ENCODE measurements at regions not wholly inside any gene's neighbourhood (a gene's known extent, or its start where the extent isn't known, plus 50 kb on each side); places are given as distances from the start of the nearest gene placed in this dataset.

DNA sequence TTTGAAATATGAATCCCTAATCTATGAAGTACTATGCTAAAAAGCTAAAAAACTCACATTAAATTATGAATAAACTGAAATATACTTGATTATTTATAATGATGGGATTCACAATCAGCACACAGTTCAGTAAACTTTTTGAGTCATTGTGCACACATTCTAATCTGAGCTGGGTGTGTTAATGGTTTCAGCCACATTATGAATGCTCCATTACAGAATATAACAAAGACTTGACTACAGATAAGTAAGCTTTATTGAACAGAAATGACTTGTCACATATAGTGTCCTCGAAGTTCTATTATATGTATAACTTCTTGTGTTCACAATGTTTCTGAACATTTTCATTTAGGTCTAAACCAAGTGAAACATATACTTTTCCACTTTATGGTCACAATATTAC lies 1649.9 kb upstream of the IGFBP7 start:
- H3K4me1 ChIP-seq (ENCODE audit: insufficient read depth) = no peaks in the 10 kb centered on the region
- H3K36me3 ChIP-seq = no peaks in the 10 kb centered on the region
- WGBS, 3 donors = 82 to 89% (median 89%) methylated on average over 1 of the region's 1 CpG
- no peak overlapping the region for H3K4me3 ChIP-seq
- no peak overlapping the region for H3K27ac ChIP-seq
- DNase-seq = no peak
- intact Hi-C loops (cut with DNase I) = no loop called here
- TF ChIP-seq POLR2A (IDR thresholded peaks at IDR 0.05) = no peak
- TF ChIP-seq, protein P1, sequence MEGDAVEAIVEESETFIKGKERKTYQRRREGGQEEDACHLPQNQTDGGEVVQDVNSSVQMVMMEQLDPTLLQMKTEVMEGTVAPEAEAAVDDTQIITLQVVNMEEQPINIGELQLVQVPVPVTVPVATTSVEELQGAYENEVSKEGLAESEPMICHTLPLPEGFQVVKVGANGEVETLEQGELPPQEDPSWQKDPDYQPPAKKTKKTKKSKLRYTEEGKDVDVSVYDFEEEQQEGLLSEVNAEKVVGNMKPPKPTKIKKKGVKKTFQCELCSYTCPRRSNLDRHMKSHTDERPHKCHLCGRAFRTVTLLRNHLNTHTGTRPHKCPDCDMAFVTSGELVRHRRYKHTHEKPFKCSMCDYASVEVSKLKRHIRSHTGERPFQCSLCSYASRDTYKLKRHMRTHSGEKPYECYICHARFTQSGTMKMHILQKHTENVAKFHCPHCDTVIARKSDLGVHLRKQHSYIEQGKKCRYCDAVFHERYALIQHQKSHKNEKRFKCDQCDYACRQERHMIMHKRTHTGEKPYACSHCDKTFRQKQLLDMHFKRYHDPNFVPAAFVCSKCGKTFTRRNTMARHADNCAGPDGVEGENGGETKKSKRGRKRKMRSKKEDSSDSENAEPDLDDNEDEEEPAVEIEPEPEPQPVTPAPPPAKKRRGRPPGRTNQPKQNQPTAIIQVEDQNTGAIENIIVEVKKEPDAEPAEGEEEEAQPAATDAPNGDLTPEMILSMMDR (IDR thresholded peaks at IDR 0.05) = no peak
- TF ChIP-seq EP300 (IDR thresholded peaks at IDR 0.05) = no peak
- no peaks in the 10 kb centered on the region for H3K9me3 ChIP-seq
- H3K27me3 ChIP-seq = no peaks in the 10 kb centered on the region

GRCh38 chr4:58749206-58749605 lies 1639.0 kb upstream of the IGFBP7 start:
- TF ChIP-seq POLR2A (IDR thresholded peaks at IDR 0.05) (no peak), EP300 (IDR thresholded peaks at IDR 0.05) (no peak)
- TF ChIP-seq, protein P1 (IDR thresholded peaks at IDR 0.05) = no peak
- WGBS, 3 donors = 62 to 70% (median 67%) methylated on average over 8 of the region's 8 CpGs
- DNase-seq = no peak
- H3K4me1 ChIP-seq (ENCODE audit: insufficient read depth) = no peaks in the 10 kb centered on the region
- H3K4me3 ChIP-seq = no peak overlapping the region
- no peaks in the 10 kb centered on the region for H3K36me3 ChIP-seq
- no peaks in the 10 kb centered on the region for H3K27me3 ChIP-seq
- H3K9me3 ChIP-seq = no peaks in the 10 kb centered on the region
- intact Hi-C loops (cut with DNase I) = no loop called here
- H3K27ac ChIP-seq = no peak overlapping the region

DNA sequence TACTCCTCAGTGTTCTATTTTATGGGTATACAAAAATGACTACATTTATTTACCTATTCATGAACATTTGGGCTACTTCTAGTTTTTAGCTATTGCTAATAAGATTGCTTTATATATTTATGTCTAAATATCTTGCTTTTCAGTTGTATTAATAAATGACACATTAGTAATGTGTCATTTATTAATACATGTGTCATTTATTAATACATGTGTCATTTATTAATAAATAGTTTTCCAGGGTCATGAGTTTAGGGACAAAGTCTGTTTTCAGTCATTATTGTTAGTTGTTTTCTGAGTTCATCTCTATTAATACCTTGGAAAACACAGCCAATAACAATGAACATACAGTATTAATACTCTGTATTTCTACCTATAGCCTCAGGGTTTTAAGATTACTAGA lies 1630.7 kb upstream of the IGFBP7 start:
- no peaks in the 10 kb centered on the region for H3K4me1 ChIP-seq (ENCODE audit: insufficient read depth)
- no peak for DNase-seq
- no peak for TF ChIP-seq POLR2A (IDR thresholded peaks at IDR 0.05)
- H3K27ac ChIP-seq = no peak overlapping the region
- no peaks in the 10 kb centered on the region for H3K9me3 ChIP-seq
- H3K36me3 ChIP-seq = no peaks in the 10 kb centered on the region
- no peak overlapping the region for H3K4me3 ChIP-seq
- intact Hi-C loops (cut with DNase I) = no loop called here
- H3K27me3 ChIP-seq = no peaks in the 10 kb centered on the region

GRCh38 chr4:58739275-58739674 lies 1629.1 kb upstream of the IGFBP7 start:
- no peak for TF ChIP-seq EP300 (IDR thresholded peaks at IDR 0.05)
- TF ChIP-seq, protein P1 (IDR thresholded peaks at IDR 0.05) = no peak
- TF ChIP-seq POLR2A (IDR thresholded peaks at IDR 0.05) = no peak
- Histone ChIP-seq H3K4me1 (ENCODE audit: insufficient read depth) (no peaks in the 10 kb centered on the region), H3K36me3 (no peaks in the 10 kb centered on the region), H3K27me3 (no peaks in the 10 kb centered on the region), H3K4me3 (no peak overlapping the region), H3K9me3 (no peaks in the 10 kb centered on the region), H3K27ac (no peak overlapping the region)
- intact Hi-C loops (cut with DNase I) = no loop called here
- no peak for DNase-seq
- 96 to 100% (median 99%) methylated on average over 1 of the region's 1 CpG for WGBS, 3 donors

GRCh38 chr4:58738375-58738774 lies 1628.2 kb upstream of the IGFBP7 start:
- H3K9me3 ChIP-seq = no peaks in the 10 kb centered on the region
- no peaks in the 10 kb centered on the region for H3K27me3 ChIP-seq
- no peak for DNase-seq
- H3K4me1 ChIP-seq (ENCODE audit: insufficient read depth) = no peaks in the 10 kb centered on the region
- TF ChIP-seq POLR2A (IDR thresholded peaks at IDR 0.05) = no peak
- TF ChIP-seq, protein P1 (IDR thresholded peaks at IDR 0.05) = no peak
- TF ChIP-seq EP300 (IDR thresholded peaks at IDR 0.05) = no peak
- no peak overlapping the region for H3K4me3 ChIP-seq
- H3K36me3 ChIP-seq = no peaks in the 10 kb centered on the region
- H3K27ac ChIP-seq = no peak overlapping the region
- intact Hi-C loops (cut with DNase I) = no loop called here
